UCSD-AML1 (cell line): ENCODE measurements at regions not wholly inside any gene's neighbourhood (a gene's known extent, or its start where the extent isn't known, plus 50 kb on each side); places are given as distances from the start of the nearest gene placed in this dataset.
"Not testable (repeated sequence)": the region's sequence is repeated elsewhere in the genome, so short reads cannot be mapped to it uniquely, and the experiment has no call there.

Experiments
- DNase-seq: peaks from one replicate; lab custom pipeline; 2025; ENCODE audit not compliant: unreplicated experiment; lab: John Stamatoyannopoulos, UW

DNA sequence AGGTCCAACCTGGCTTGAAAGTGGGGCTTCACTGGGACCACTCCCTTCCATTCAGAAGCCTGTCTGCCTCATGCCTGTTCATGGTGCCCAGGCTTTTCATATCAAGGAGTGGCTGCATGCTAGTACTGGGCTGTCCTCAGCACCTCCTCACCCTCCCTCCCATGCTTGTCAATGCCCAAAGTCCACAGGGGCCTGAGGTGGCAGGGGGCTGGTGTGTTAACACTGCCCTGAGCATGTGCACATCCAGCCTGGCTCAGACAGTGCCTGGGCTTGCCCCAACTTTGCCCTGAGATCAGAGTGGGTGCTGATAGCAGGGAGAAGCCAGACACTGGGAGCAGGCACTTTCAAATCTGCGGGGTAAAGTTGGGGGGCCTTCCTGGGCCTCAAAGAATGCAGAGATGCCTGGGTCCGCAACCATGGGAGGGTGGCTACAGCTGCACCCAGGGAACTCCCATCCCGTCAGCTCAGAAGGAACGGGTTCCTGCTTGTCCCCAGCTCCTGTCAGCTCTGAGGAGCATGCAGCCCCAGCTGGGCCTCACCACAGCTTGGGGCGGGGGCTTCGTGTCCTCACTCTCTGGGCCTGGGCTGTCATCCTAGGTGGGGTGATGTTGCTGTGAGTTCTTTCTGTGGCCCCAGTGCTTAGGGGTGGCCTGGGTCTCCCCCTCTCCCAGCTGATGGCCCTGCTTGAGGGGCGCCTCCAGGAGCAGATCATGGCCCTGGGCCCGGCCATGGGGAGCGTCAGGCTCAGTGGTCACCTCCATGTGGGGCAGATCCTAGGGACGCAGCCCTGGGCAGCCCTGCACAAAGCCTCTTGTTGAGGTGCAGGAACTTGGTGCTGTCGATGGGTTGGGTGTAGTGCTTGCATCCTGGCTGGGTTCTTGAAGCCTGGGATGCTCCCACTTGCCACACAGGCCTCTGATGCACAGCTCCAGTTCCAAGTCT lies 830.6 kb upstream of the SLITRK5 start:
- DNase-seq, result no peak

- DNase-seq, result no peak
Observed at GRCh38 chr13:86841264-86841663, 829.9 kb upstream of the SLITRK5 start.

DNA sequence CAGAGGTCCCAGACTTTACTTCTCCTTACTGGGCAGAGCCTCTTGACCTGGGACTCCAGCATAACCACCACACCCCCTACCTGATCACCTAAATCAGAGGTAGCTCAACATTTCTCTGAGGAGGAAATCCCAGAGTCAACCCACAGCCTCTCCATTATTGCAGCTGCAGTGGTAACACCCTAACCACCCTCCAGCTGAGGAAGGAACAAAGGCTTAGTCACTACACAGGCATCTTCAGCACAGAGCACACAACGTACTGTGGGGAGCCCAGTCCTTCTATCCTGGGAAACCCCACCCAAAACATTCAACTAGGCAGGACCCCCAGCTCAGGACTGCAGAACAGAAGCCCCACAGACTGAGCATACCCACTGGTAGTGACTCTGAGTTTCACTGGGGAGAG lies 824.7 kb upstream of the SLITRK5 start:
- no peak for DNase-seq

- DNase-seq, result no peak
Observed at GRCh38 chr13:86848716-86849115, 822.5 kb upstream of the SLITRK5 start.

DNA sequence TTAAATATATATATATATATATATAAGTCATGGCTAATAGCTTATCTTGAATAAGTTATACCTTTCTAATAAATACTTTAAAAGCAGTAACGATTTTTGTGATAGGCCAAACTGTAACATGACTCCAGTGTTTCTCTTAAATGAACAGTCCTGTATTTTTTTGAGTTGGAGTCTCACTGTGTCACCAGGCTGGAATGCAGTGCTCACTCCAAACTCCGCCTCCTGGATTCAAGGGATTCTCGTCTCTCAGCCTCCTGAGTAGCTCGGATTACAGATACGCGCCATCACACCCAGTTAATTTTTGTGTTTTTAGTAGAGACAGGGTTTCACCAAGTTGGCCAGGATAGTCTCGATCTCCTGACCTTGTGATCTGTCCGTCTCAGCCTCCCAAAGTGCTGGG lies 814.2 kb upstream of the SLITRK5 start:
- no peak for DNase-seq

GRCh38 chr13:86858216-86858615 lies 813.0 kb upstream of the SLITRK5 start:
- no peak for DNase-seq

GRCh38 chr13:86862137-86862536 lies 809.0 kb upstream of the SLITRK5 start:
- no peak for DNase-seq

DNA sequence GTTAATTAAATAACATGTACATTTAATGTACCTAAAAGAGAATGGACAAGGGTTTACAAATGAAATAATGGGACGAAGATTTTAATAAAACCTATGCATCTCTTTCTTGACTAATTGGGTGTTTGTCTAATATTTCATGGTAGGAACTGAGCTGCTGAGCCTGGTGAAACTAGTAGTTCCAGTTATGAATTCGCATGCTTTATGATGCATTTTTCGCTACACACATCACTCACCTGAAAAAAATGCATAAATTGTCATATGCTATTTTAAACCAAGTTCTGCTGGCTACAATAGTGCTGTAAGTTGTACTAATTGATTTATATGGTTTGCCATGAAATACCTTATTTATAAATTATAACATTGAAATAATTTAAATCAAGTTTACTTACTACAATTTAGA lies 806.8 kb upstream of the SLITRK5 start:
- DNase-seq, result no peak

DNA sequence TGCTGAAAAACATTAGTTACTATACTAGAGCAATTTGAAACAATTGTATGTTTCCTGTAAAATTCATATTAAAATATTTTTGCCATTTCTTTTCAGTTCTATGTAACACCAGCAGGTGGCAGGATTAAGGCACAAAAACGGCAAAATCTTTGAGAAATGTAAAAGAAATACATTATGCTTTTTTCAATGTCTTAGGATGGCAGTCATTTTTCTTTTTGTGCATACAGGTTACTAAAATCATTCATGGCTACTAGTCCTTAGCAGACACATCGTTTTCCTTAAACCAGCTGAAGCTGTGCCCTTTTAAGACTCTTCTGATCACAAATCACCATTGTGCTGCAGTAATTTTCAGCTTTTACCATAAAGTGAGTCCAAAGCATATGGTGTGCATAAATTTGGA lies 800.7 kb upstream of the SLITRK5 start:
- no peak for DNase-seq

DNA sequence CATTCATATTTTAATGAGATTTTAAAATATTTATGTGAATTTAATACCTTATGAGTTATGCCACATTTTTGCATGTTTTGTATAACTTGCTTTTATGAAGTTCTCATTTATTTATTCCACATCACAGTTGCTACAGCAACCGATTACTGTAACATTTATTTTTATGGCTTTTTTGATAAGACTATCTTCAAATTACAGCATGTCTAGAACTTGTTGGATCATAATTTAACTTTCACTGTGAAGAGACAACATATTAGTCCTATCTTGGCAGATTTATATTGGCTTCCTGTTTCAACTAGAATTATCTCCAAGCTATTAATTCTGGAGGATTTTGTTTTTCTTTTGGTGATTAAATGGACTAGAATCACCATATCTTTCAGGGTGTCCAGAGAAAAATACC lies 793.7 kb upstream of the SLITRK5 start:
- no peak for DNase-seq

- DNase-seq, result no peak
Observed at GRCh38 chr13:86878781-86879180, 792.4 kb upstream of the SLITRK5 start.

DNA sequence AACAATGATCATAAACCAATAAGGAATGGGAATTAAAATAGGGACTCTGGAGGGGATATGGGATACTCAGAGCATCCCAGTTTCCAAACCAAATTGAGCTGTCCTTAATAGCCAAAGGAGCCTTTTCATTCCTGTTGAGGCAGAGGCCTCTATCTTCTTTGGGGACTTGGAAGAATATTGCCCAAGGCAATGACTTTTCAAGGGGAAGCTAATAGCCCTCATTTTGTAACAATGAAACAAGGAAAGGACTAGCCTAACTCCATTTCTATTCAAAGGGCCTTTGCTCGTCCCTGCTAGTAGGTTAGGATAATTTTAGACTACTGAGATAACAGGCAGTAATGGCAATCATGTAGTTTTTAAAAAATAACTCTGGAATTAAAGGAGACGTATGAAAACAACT lies 789.8 kb upstream of the SLITRK5 start:
- DNase-seq, result no peak

GRCh38 chr13:86882107-86882506 lies 789.1 kb upstream of the SLITRK5 start:
- peak; percentile 9 for DNase-seq

DNA sequence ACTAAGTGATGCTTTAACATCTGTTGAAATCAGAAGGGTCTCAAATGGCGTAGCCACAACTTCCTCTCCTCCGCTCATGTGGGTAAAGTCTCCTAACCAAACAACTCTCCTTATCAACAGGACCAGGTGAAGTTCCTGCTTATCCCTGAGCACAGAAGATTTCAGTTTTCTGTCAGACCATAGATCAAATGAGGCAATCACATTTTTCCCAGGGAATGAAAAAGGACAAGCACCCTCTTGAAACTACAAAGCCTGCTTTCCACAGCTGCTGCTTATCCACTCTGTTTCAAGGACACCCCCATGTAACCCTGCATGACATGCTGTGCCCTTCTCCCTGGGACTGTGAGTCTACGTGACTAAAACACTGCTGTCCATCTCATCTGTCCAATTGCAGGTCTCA lies 788.3 kb upstream of the SLITRK5 start:
- DNase-seq, result peak; percentile 22

DNA sequence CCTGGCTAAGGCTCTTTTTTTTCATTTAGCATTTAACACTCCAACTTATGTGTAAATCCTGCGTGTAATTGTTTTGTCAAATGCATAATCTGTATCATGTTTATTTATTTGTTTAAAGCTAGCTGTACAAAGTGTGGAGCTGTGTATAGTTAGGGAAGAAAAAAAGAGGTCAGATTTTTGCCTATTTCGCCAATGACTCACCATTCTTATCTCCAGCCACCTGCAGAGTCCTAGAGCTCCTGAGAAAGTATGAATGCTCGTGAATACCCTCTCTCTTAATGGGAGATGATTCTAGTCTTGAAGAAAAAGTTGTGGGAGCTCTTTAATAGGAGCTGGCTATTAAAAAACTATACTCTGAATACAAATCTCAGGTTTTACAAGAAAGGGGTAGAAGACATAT lies 778.8 kb upstream of the SLITRK5 start:
- no peak for DNase-seq

GRCh38 chr13:86900906-86901305 lies 770.3 kb upstream of the SLITRK5 start:
- DNase-seq, result no peak

DNA sequence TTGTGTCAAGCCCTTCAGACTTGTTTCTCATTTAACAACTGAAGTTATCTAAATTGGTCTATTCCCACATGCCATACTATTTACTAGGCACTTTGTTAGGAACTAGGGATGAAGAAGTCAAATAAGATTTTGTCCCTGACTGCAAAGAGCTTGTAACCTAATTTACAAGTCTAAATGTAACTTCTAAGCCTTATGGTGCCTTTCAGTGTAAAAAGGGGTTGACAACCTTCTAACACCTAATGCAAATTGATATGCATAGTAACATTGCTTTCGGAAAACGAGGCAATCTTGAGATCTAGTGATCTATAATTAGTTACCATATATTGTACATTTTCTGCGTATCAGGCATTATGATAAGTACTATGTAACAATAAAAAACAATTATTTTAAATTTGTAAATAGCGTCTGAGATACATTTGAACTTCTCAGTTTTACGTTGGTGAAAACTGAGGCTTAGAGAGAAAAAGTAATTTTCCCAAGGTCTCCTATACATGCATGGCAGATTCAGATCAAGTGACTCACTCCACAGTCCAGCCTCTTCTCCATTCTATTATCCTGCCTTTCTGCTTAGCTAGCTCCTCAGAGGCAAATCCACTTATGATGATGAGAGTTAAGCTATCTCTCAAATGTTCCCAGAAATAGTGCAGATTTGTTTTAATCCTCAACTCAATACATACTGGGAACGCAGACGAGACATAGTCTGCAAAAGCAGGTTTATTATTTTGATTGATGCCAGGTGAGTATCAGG lies 764.9 kb upstream of the SLITRK5 start:
- no peak for DNase-seq

- no peak for DNase-seq
Observed at GRCh38 chr13:86907156-86907555, 764.0 kb upstream of the SLITRK5 start.

- peak; percentile 1 for DNase-seq
Observed at GRCh38 chr13:86909318-86909717, 761.9 kb upstream of the SLITRK5 start.

- no peak for DNase-seq
Observed at GRCh38 chr13:86914757-86915156, 756.4 kb upstream of the SLITRK5 start.

DNA sequence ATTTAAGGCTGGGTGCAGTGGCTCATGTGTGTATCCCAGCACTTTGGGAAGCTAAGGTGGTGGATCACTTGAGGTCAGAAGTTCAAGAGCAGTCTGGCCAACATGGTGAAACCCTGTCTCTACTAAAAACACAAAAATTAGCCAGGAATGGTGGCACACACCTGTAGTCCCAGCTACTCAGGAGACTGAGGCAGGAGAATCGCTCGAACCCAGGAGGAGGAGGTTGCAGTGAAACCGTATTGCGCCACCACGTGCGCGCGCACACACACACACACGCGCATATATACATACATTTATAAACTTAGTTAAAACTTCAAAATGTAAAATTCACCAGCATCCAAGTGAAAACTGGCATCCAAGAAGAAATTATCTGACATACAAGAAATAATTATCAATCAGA lies 753.7 kb upstream of the SLITRK5 start:
- DNase-seq, result not testable (repeated sequence)

DNA sequence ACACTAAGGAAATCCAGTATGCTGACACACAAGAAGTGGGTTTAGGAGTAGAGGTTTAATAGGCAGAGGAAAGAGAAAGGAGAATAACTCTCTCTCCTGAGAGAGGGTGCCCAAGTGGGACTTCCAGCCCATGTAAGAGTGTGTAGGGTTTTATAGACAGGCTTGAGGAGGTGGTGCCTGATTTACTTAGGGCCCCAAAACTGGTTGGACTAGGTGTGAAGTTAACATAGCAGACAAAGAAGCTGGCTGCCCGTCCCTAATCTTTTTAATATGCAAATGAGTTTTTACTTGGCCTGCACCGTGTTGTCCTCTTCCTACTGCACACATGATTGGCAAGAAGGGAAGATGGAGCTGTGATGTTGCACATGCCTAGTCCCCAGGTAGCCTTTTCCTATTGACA lies 752.5 kb upstream of the SLITRK5 start:
- DNase-seq, result peak; percentile 2
